HepG2 (cell line): ENCODE measurements at regions not wholly inside any gene's neighbourhood (a gene's known extent, or its start where the extent isn't known, plus 50 kb on each side); places are given as distances from the start of the nearest gene placed in this dataset.

Source experiments
- ATAC-seq: fragments of 200-7000 bp; cut with Tn5 transposase; 3 replicates; pipeline ENCODE4 v1.9.1; 2020; ENCODE audit warnings: mild to moderate bottlenecking, moderate library complexity
- BruUV-seq: library from RNA; stranded (reverse); fragments of 400-500 nt; replicated peaks from 2 replicates; lab custom pipeline; 2021; lab: Mats Ljungman, UMichigan
- CTCF ChIA-PET: fragments of 300-600 bp; formaldehyde crosslinking; extraction: SDS; loops from one replicate; lab custom pipeline; 2021; ENCODE audit warnings: low total read pairs, inconsistent platforms, low intra/inter-chr PET ratio; lab: Yijun Ruan, JAX
- POLR2A ChIA-PET: fragments of 350-600 bp; sonication (Branson Sonifier 250); formaldehyde crosslinking; loops from one replicate; lab custom pipeline; 2020; ENCODE audit warnings: antibody characterized with exemption, inconsistent platforms; lab: Yijun Ruan, JAX
- DNase-seq: peaks from one replicate; pipeline ENCODE4 v3.0.0-alpha.2; 2015; ENCODE audit warnings: low spot score
- FAIRE-seq: peaks from 3 replicates; lab custom pipeline; 2011; peaks lifted over from hg19 to GRCh38; lab: Jason Lieb, UNC
- H2AFZ ChIP-seq: one replicate; pipeline ENCODE4 v1.6.1; 2011; ENCODE audit warnings: low read length, inconsistent platforms
- H3K27ac ChIP-seq: fragments of 300-600 bp; 3 replicates; pipeline ENCODE4 v1.8.0; 2011; ENCODE audit warnings: mixed run types, mild to moderate bottlenecking, mixed read lengths, low read length, inconsistent platforms; ENCODE audit not compliant: insufficient read depth; ENCODE audit errors: extremely low read length
- H3K27me3 ChIP-seq, 2 experiments: fragments of 200-600 bp in 1 of 2; 2 replicates in 1 of 2; 3 replicates in 1 of 2; pipeline versions ENCODE4 v1.6.0 to v1.8.0; 2011; ENCODE audit warnings: low read length in 2 of 2, mild to moderate bottlenecking in 2 of 2, moderate library complexity in 2 of 2, inconsistent platforms in 1 of 2; ENCODE audit not compliant: insufficient read depth in 2 of 2, control insufficient read depth in 1 of 2
- H3K36me3 ChIP-seq, 2 experiments: fragments of 200-600 bp in 1 of 2; replicated peaks in 1 of 2; 2 replicates in 1 of 2; 3 replicates in 1 of 2; pipeline versions ENCODE4 v1.5.1 to v1.8.0; 2011; ENCODE audit warnings: low read length in 2 of 2, inconsistent platforms in 1 of 2; ENCODE audit not compliant: insufficient read depth in 2 of 2, control insufficient read depth in 1 of 2
- H3K4me1 ChIP-seq: 2 replicates; pipeline ENCODE4 v1.5.1; 2012; ENCODE audit warnings: low read length, inconsistent platforms; ENCODE audit not compliant: insufficient read depth
- H3K4me2 ChIP-seq: 2 replicates; pipeline ENCODE4 v1.6.0; 2011; ENCODE audit warnings: low read depth, low read length, inconsistent platforms
- H3K4me3 ChIP-seq, 3 experiments: fragments of 200-600 bp in 1 of 3; sonication (generic), shearing (Covaris generic) in 1 of 3; replicated peaks in 1 of 3; 2 replicates each; pipeline ENCODE4 v1.5.1; 2011 to 2016; ENCODE audit warnings: low read length in 3 of 3, inconsistent platforms in 2 of 3, low read depth in 2 of 3, mild to moderate bottlenecking in 2 of 3, control low read depth in 1 of 3, mixed read lengths in 1 of 3; ENCODE audit not compliant: insufficient read depth in 1 of 3
- H3K79me2 ChIP-seq: one replicate; pipeline ENCODE4 v1.6.1; 2011; ENCODE audit warnings: low read length, inconsistent platforms; ENCODE audit not compliant: insufficient read depth
- H3K9ac ChIP-seq: 2 replicates; pipeline ENCODE4 v1.6.0; 2011; ENCODE audit warnings: mild to moderate bottlenecking, low read depth, low read length, inconsistent platforms; ENCODE audit not compliant: insufficient read depth
- H3K9me3 ChIP-seq: 2 replicates; pipeline ENCODE4 v1.5.1; 2012; ENCODE audit warnings: mild to moderate bottlenecking, low read length
- H4K20me1 ChIP-seq: 2 replicates; pipeline ENCODE4 v1.6.0; 2011; ENCODE audit warnings: inconsistent platforms, mild to moderate bottlenecking, low read length, moderate library complexity; ENCODE audit not compliant: insufficient read depth
- EP300 ChIP-seq, 3 experiments: sonication (generic) in 1 of 3; formaldehyde crosslinking in 1 of 3; IDR thresholded peaks; 2 replicates each; pipeline versions ENCODE4 v1.5.1 to v1.6.1; 2011 to 2020; ENCODE audit warnings: low read depth in 2 of 3, low read length in 2 of 3, borderline replicate concordance in 1 of 3, improper control_type of control experiment in 1 of 3, mild to moderate bottlenecking in 1 of 3, missing genetic modification reagents in 1 of 3, moderate library complexity in 1 of 3
- ETV5 ChIP-seq: IDR thresholded peaks from 2 replicates; pipeline ENCODE4 v1.6.1; 2018; ENCODE audit warnings: missing biosample characterization, missing genetic modification reagents, inconsistent platforms, borderline replicate concordance
- RFX3 ChIP-seq: IDR thresholded peaks from 2 replicates; pipeline ENCODE4 v1.6.1; 2016; ENCODE audit warnings: missing biosample characterization, missing genetic modification reagents
- SIN3A ChIP-seq: IDR thresholded peaks from 2 replicates; pipeline ENCODE4 v1.6.1; 2011; ENCODE audit warnings: low read depth, mild to moderate bottlenecking, control low read depth, low read length, borderline replicate concordance
- THRA ChIP-seq: sonication (generic); formaldehyde crosslinking; IDR thresholded peaks from 2 replicates; pipeline ENCODE4 v1.4.0; 2020; ENCODE audit warnings: missing genetic modification reagents, borderline replicate concordance
- TRIM24 ChIP-seq: sonication (generic); formaldehyde crosslinking; IDR thresholded peaks from 2 replicates; pipeline ENCODE4 v1.8.0; 2022; ENCODE audit warnings: mild to moderate bottlenecking, missing genetic modification reagents
- ZNF414 ChIP-seq: sonication (generic); formaldehyde crosslinking; IDR thresholded peaks from 2 replicates; pipeline ENCODE4 v1.5.0; 2020; ENCODE audit warnings: missing genetic modification reagents
- ZNF512 ChIP-seq: sonication (generic); formaldehyde crosslinking; IDR thresholded peaks from 2 replicates; pipeline ENCODE4 v1.4.0; 2020; ENCODE audit warnings: mild to moderate bottlenecking, missing genetic modification reagents
- ZNF724P ChIP-seq: sonication (generic); formaldehyde crosslinking; IDR thresholded peaks from 2 replicates; pipeline ENCODE4 v1.8.0; 2022; ENCODE audit warnings: missing genetic modification reagents, borderline replicate concordance
- WGBS: methylation state at CpG from one replicate; pipeline ENCODE4 v1.1.6; 2017; ENCODE audit warnings: low lambda C conversion rate; 5-methylcytosine and 5-hydroxymethylcytosine counted together
- in situ Hi-C: cut with HindIII; loops from 2 replicates; pipeline ENCODE4 v1.10.0; 2017; ENCODE audit warnings: low pct_unique_long_range_greater_than_20kb; ENCODE audit not compliant: extremely low pct_ligation_motif_present
- intact Hi-C: fragments of 100-400 bp; cut with micrococcal nuclease; formaldehyde crosslinking; loops from one replicate; pipeline ENCODE4 v1.10.0; 2022; ENCODE audit not compliant: unreplicated experiment

- no peak for TF ChIP-seq TRIM24 (CRISPR knock-in tag)
- no peak for TF ChIP-seq ZNF724P (CRISPR knock-in tag)
- no peak for TF ChIP-seq ETV5 (CRISPR knock-in tag)
- TF ChIP-seq RFX3: no peak
- no peak for TF ChIP-seq ZNF512 (CRISPR knock-in tag)
- TF ChIP-seq EP300 (IDR thresholded peaks at IDR 0.05; ENCODE audit: low read depth in 2 of 2, low read length in 2 of 2): no peak
- no peak for TF ChIP-seq EP300 (CRISPR knock-in tag; IDR thresholded peaks at IDR 0.05; ENCODE audit: borderline replicate concordance)
- no peak for TF ChIP-seq SIN3A
- no peak for TF ChIP-seq THRA (CRISPR knock-in tag)
- no peak for TF ChIP-seq ZNF414 (CRISPR knock-in tag)
- Histone ChIP-seq H3K27ac (no peak overlapping the region), H4K20me1 (no peaks in the 10 kb centered on the region), H3K27me3 (no peaks in the 10 kb centered on the region), H3K9me3 (no peaks in the 10 kb centered on the region), H3K79me2 (no peaks in the 10 kb centered on the region), H3K4me1 (no peaks in the 10 kb centered on the region), H3K4me2 (no peak overlapping the region), H3K4me3 (no peak overlapping the region), H3K36me3 (no peaks in the 10 kb centered on the region), H3K9ac (no peak overlapping the region), H2AFZ (no peak overlapping the region)
- BruUV-seq: no TSS peak
- DNase-seq (no peak), FAIRE-seq (no peak), ATAC-seq (no peak)
- ChIA-PET POLR2A (no interaction called here), CTCF (no interaction called here)
- in situ Hi-C loops: no loop called here
- WGBS: 10% methylated on average over 5 of the region's 5 CpGs
- intact Hi-C loops: no loop called here
These were observed 349.1 kb upstream of the ACVR2A start for GRCh38 chr2:147495734-147496133.
